Brain microvascular endothelial cell (primary cell): ENCODE measurements at regions not wholly inside any gene's neighbourhood (a gene's known extent, or its start where the extent isn't known, plus 50 kb on each side); places are given as distances from the start of the nearest gene placed in this dataset.

Experiments used
- DNase-seq: peaks from one replicate; pipeline ENCODE4 v3.0.0-alpha.2; 2020
- H3K27ac ChIP-seq: fragments of 250-450 bp; sonication (Bioruptor Pico); 2 replicates; pipeline ENCODE4 v1.5.1; 2020; ENCODE audit warnings: mild to moderate bottlenecking, moderate library complexity
- H3K27me3 ChIP-seq: fragments of 250-450 bp; sonication (Bioruptor Pico); replicated peaks from 2 replicates; pipeline ENCODE4 v1.5.1; 2020; ENCODE audit warnings: mild to moderate bottlenecking
- H3K36me3 ChIP-seq: fragments of 250-450 bp; sonication (Bioruptor Pico); replicated peaks from 2 replicates; pipeline ENCODE4 v1.5.1; 2020; ENCODE audit warnings: mild to moderate bottlenecking
- H3K4me3 ChIP-seq: 2 replicates; pipeline ENCODE4 v1.5.1; 2011; ENCODE audit warnings: low read depth, mild to moderate bottlenecking, control low read depth, low read length, moderate library complexity
- CTCF ChIP-seq: IDR thresholded peaks from 2 replicates; pipeline ENCODE4 v1.5.1; 2011; ENCODE audit warnings: low read depth, mild to moderate bottlenecking, moderate library complexity, low read length, control low read depth, inconsistent platforms; ENCODE audit errors: missing control alignments
- in situ Hi-C: cut with HindIII; loops from 2 replicates; pipeline ENCODE4 v1.10.0; 2017; ENCODE audit warnings: low sequenced_read_pairs, low pct_ligation_motif_present

GRCh38 chr14:51185180-51185579 is 54.9 kb upstream of the TMX1 start:
- Histone ChIP-seq H3K27ac (no peak overlapping the region), H3K27me3 (no peaks in the 10 kb centered on the region), H3K36me3 (no peaks in the 10 kb centered on the region), H3K4me3 (no peak overlapping the region)
- no peak for DNase-seq
- TF ChIP-seq CTCF, result no peak
- in situ Hi-C loops, result no loop called here

DNA sequence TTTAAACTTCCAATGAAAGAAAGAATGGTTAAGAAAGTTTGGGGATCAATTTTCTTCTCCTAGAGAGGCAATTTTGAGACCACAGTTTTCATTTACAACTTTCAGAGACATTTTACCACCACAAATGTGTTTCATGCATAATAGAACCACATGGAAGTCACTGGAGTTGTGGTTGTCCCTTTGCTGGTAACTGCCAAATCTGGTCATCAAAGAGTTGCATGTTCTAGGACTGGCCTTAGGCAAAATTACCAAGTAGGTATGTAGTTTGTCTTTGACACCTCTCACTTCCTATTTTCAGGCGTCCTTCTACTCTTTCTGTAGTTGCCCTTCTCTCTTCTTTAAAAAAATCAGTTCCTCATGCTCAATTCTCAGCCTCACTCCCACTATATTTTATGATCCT is 54.3 kb upstream of the TMX1 start:
- Histone ChIP-seq H3K36me3 (no peaks in the 10 kb centered on the region), H3K27me3 (no peaks in the 10 kb centered on the region), H3K4me3 (no peak overlapping the region), H3K27ac (no peak overlapping the region)
- TF ChIP-seq CTCF, result no peak
- in situ Hi-C loops, result no loop called here
- DNase-seq, result no peak

DNA sequence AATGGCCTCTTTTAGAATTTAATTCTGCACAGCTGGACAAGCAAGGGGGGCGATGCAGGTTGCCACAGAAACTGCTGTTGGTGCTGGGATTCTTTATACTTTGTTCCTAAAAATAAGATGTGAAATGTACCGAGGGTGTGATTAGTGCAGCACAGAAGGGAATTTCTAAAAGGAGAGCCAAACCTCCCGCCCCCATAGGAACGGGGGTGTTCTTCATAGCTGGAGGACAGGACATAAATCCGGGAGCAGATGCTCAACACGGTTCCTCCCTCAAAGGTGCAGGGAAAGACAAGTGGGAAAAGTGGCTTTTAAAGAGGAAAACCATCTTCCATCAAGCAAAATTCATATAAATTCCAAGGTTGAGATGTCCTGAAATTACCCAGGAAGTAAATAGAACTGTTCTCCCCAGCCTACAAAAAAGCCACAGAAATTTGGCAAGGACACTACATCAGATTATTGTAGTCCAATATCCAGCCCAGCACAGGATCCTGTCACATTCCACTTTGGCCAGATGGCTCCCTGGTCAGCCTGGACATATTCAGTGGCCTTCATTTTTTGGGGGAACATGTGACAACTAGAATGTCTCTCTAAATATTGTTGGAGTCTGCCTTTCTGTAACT is 51.4 kb upstream of the TMX1 start:
- DNase-seq, result no peak
- Histone ChIP-seq H3K4me3 (no peak overlapping the region), H3K27me3 (no peaks in the 10 kb centered on the region), H3K36me3 (no peaks in the 10 kb centered on the region), H3K27ac (no peak overlapping the region)
- no peak for TF ChIP-seq CTCF
- in situ Hi-C loops, result no loop called here

GRCh38 chr14:51189600-51190376 is 50.3 kb upstream of the TMX1 start:
- H3K27ac ChIP-seq, result no peak overlapping the region
- H3K36me3 ChIP-seq, result no peaks in the 10 kb centered on the region
- H3K27me3 ChIP-seq, result no peaks in the 10 kb centered on the region
- no peak overlapping the region for H3K4me3 ChIP-seq
- in situ Hi-C loops, result no loop called here
- no peak for DNase-seq
- TF ChIP-seq CTCF, result no peak
